ENCODE measurements at regions not wholly inside any gene's neighbourhood (a gene's known extent, or its start where the extent isn't known, plus 50 kb on each side); places are given as distances from the start of the nearest gene placed in this dataset.

GRCh38 chr22:22156716-22157347 lies 87.8 kb upstream of the VPREB1 start:
- Histone ChIP-seq H3K79me2 (ENCODE audit: control insufficient read depth, insufficient read depth, low read length, poor library complexity) (no peaks in the 10 kb centered on the region), H3K4ac (ENCODE audit: low read depth, low read length) (no peak overlapping the region), H4K12ac (ENCODE audit: low read depth, low read length) (peak overlapping the region; percentile 11), H4K8ac (ENCODE audit: low read depth, low read length) (peak overlapping the region; percentile 44), H2BK12ac (ENCODE audit: low read length) (no peak overlapping the region), H4K91ac (ENCODE audit: low read depth, low read length) (no peak overlapping the region), H3K9ac (ENCODE audit: low read length) (no peak overlapping the region), H3K14ac (ENCODE audit: low read length) (no peak overlapping the region), H3K4me1 (ENCODE audit: control insufficient read depth in 1 of 2, insufficient read depth in 2 of 2, low read length in 2 of 2) (no peaks in the 10 kb centered on the region), H2BK5ac (ENCODE audit: low read depth, low read length, poor library complexity) (no peak overlapping the region), H3K27me3 (ENCODE audit: insufficient read depth, low read length) (no peaks in the 10 kb centered on the region), H2AK5ac (ENCODE audit: low read length) (no peak overlapping the region), H3K36me3 (ENCODE audit: control insufficient read depth in 1 of 2, insufficient read depth in 2 of 2, low read length in 2 of 2) (no peaks in the 10 kb centered on the region), H3K79me1 (ENCODE audit: low read length) (no peaks in the 10 kb centered on the region), H3K23ac (ENCODE audit: low read length) (no peak overlapping the region), H3K9me3 (ENCODE audit: insufficient read depth, low read depth, low read length) (no peaks in the 10 kb centered on the region), H2BK120ac (ENCODE audit: insufficient read depth, low read length, poor library complexity) (no peak overlapping the region), H3K27ac (ENCODE audit: low read depth, low read length) (no peak overlapping the region), H3K4me3 (ENCODE audit: low read depth, low read length) (no peak overlapping the region), H3K4me2 (ENCODE audit: low read length) (no peak overlapping the region), H2AFZ (ENCODE audit: insufficient read depth, low read length, poor library complexity) (peak overlapping the region; percentile 15), H3K18ac (ENCODE audit: low read length) (no peak overlapping the region)
- WGBS (ENCODE audit: extremely low coverage, insufficient coverage, insufficient read length) = no CpG with 5 or more reads among the region's 9 CpGs
- peak; percentile 47 to 90 for DNase-seq

DNA sequence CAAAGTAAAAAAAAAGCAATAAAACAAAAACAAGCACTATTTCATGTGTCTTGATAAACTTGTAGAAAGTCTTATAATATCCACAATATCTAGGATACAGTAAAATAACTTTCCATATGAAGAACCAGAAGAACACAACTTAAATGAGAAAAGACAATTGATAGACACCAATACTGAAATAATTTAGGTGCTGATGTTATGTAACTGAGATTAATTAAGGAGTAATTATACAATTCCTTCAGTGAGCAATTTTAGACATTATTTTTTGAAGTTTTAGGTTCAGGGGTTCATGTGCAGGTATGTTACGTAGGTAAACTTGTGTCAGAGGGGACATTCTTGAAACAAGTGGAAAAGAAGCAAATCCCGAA lies 88.3 kb upstream of the VPREB1 start:
- no peak for DNase-seq
- H3K79me1 ChIP-seq (ENCODE audit: low read length) = no peaks in the 10 kb centered on the region
- no CpG with 5 or more reads among the region's 2 CpGs for WGBS (ENCODE audit: extremely low coverage, insufficient coverage, insufficient read length)

DNA sequence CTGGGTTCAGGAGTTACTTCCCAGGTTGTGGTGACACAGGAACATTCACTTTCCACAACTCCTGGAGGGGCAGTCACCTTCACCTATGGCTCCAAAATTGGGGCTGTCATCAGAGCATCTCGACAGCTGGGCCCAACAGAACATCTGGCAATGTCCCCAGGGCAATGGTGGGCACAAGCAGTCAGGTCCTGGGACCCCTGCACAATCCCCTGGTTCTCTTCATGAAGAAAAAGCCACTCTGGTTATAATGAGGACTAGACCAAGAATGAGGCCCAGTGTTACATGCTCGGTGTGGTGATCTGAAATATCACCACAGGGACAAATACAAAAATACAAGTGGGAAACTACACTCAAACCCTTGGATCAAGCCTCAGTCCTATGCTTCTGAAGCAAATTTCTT lies 89.0 kb upstream of the VPREB1 start:
- no peak overlapping the region for H4K12ac ChIP-seq (ENCODE audit: low read depth, low read length)
- no peak overlapping the region for H3K18ac ChIP-seq (ENCODE audit: low read length)
- no CpG with 5 or more reads among the region's 2 CpGs for WGBS (ENCODE audit: extremely low coverage, insufficient coverage, insufficient read length)

More for the DNA sequence above, 88.3 kb upstream of the VPREB1 start:
- Histone ChIP-seq H3K4ac (ENCODE audit: low read depth, low read length) (no peak overlapping the region), H3K79me2 (ENCODE audit: control insufficient read depth, insufficient read depth, low read length, poor library complexity) (no peaks in the 10 kb centered on the region), H3K23ac (ENCODE audit: low read length) (no peak overlapping the region), H3K14ac (ENCODE audit: low read length) (no peak overlapping the region), H3K4me3 (ENCODE audit: low read depth, low read length) (no peak overlapping the region), H3K9me3 (ENCODE audit: insufficient read depth, low read depth, low read length) (no peaks in the 10 kb centered on the region), H3K18ac (ENCODE audit: low read length) (no peak overlapping the region), H2BK12ac (ENCODE audit: low read length) (no peak overlapping the region), H2BK5ac (ENCODE audit: low read depth, low read length, poor library complexity) (no peak overlapping the region), H3K9ac (ENCODE audit: low read length) (no peak overlapping the region), H4K12ac (ENCODE audit: low read depth, low read length) (no peak overlapping the region), H2BK120ac (ENCODE audit: insufficient read depth, low read length, poor library complexity) (no peak overlapping the region), H3K4me2 (ENCODE audit: low read length) (no peak overlapping the region), H3K27ac (ENCODE audit: low read depth, low read length) (no peak overlapping the region), H2AK5ac (ENCODE audit: low read length) (no peak overlapping the region), H4K8ac (ENCODE audit: low read depth, low read length) (no peak overlapping the region), H3K4me1 (ENCODE audit: control insufficient read depth in 1 of 2, insufficient read depth in 2 of 2, low read length in 2 of 2) (no peaks in the 10 kb centered on the region), H4K91ac (ENCODE audit: low read depth, low read length) (no peak overlapping the region), H3K27me3 (ENCODE audit: insufficient read depth, low read length) (no peaks in the 10 kb centered on the region), H3K36me3 (ENCODE audit: control insufficient read depth in 1 of 2, insufficient read depth in 2 of 2, low read length in 2 of 2) (no peaks in the 10 kb centered on the region), H2AFZ (ENCODE audit: insufficient read depth, low read length, poor library complexity) (no peak overlapping the region)

DNA sequence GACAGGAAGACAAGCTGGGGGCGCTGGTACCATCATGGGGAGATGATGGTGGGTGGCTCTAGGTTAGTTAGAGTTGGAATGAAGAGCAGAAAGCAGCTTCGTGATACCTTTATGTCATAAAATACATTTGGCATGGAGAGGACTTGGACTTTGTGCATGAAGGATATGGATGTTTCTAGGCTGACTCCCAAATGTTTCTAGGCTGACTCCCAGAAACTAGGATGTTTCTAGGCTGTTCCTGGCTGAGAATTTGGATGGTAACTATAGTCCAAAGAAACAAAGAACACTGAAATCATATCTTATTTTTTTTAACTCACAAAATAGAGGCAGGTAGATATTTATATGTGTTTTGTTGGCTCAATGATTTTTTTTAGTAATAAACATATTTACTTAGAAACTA lies 89.4 kb upstream of the VPREB1 start:
- no peak for DNase-seq

More for the DNA sequence above, 89.0 kb upstream of the VPREB1 start:
- H2BK12ac ChIP-seq (ENCODE audit: low read length) = no peak overlapping the region
- H2AK5ac ChIP-seq (ENCODE audit: low read length) = no peak overlapping the region
- no peaks in the 10 kb centered on the region for H3K27me3 ChIP-seq (ENCODE audit: insufficient read depth, low read length)
- no peaks in the 10 kb centered on the region for H3K79me1 ChIP-seq (ENCODE audit: low read length)
- DNase-seq = no peak
- no peak overlapping the region for H3K23ac ChIP-seq (ENCODE audit: low read length)
- H3K79me2 ChIP-seq (ENCODE audit: control insufficient read depth, insufficient read depth, low read length, poor library complexity) = no peaks in the 10 kb centered on the region
- no peak overlapping the region for H2BK120ac ChIP-seq (ENCODE audit: insufficient read depth, low read length, poor library complexity)
- no peak overlapping the region for H3K14ac ChIP-seq (ENCODE audit: low read length)
- H3K4me1 ChIP-seq (ENCODE audit: control insufficient read depth in 1 of 2, insufficient read depth in 2 of 2, low read length in 2 of 2) = no peaks in the 10 kb centered on the region
- H3K36me3 ChIP-seq (ENCODE audit: control insufficient read depth in 1 of 2, insufficient read depth in 2 of 2, low read length in 2 of 2) = no peaks in the 10 kb centered on the region
- H3K4me3 ChIP-seq (ENCODE audit: low read depth, low read length) = no peak overlapping the region
- no peak overlapping the region for H3K4me2 ChIP-seq (ENCODE audit: low read length)
- no peak overlapping the region for H4K8ac ChIP-seq (ENCODE audit: low read depth, low read length)
- H3K9me3 ChIP-seq (ENCODE audit: insufficient read depth, low read depth, low read length) = no peaks in the 10 kb centered on the region
- H3K9ac ChIP-seq (ENCODE audit: low read length) = no peak overlapping the region
- H2BK5ac ChIP-seq (ENCODE audit: low read depth, low read length, poor library complexity) = no peak overlapping the region
- H4K91ac ChIP-seq (ENCODE audit: low read depth, low read length) = no peak overlapping the region
- no peak overlapping the region for H3K27ac ChIP-seq (ENCODE audit: low read depth, low read length)
- H2AFZ ChIP-seq (ENCODE audit: insufficient read depth, low read length, poor library complexity) = no peak overlapping the region
- no peak overlapping the region for H3K4ac ChIP-seq (ENCODE audit: low read depth, low read length)

More for the DNA sequence above, 89.4 kb upstream of the VPREB1 start:
- H3K4me1 ChIP-seq (ENCODE audit: control insufficient read depth in 1 of 2, insufficient read depth in 2 of 2, low read length in 2 of 2) = no peaks in the 10 kb centered on the region
- no peak overlapping the region for H2BK12ac ChIP-seq (ENCODE audit: low read length)
- no peak overlapping the region for H2BK120ac ChIP-seq (ENCODE audit: insufficient read depth, low read length, poor library complexity)
- no peak overlapping the region for H3K23ac ChIP-seq (ENCODE audit: low read length)
- H3K27me3 ChIP-seq (ENCODE audit: insufficient read depth, low read length) = no peaks in the 10 kb centered on the region
- no peak overlapping the region for H3K27ac ChIP-seq (ENCODE audit: low read depth, low read length)
- H3K9ac ChIP-seq (ENCODE audit: low read length) = no peak overlapping the region
- H3K4me3 ChIP-seq (ENCODE audit: low read depth, low read length) = no peak overlapping the region
- no CpG with 5 or more reads among the region's 2 CpGs for WGBS (ENCODE audit: extremely low coverage, insufficient coverage, insufficient read length)
- no peak overlapping the region for H3K4me2 ChIP-seq (ENCODE audit: low read length)
- no peak overlapping the region for H3K18ac ChIP-seq (ENCODE audit: low read length)
- H4K12ac ChIP-seq (ENCODE audit: low read depth, low read length) = no peak overlapping the region
- no peaks in the 10 kb centered on the region for H3K79me1 ChIP-seq (ENCODE audit: low read length)
- H3K4ac ChIP-seq (ENCODE audit: low read depth, low read length) = no peak overlapping the region
- no peaks in the 10 kb centered on the region for H3K9me3 ChIP-seq (ENCODE audit: insufficient read depth, low read depth, low read length)
- H2AK5ac ChIP-seq (ENCODE audit: low read length) = no peak overlapping the region
- H3K14ac ChIP-seq (ENCODE audit: low read length) = no peak overlapping the region
- H4K91ac ChIP-seq (ENCODE audit: low read depth, low read length) = no peak overlapping the region
- no peaks in the 10 kb centered on the region for H3K36me3 ChIP-seq (ENCODE audit: control insufficient read depth in 1 of 2, insufficient read depth in 2 of 2, low read length in 2 of 2)
- no peak overlapping the region for H2BK5ac ChIP-seq (ENCODE audit: low read depth, low read length, poor library complexity)
- H4K8ac ChIP-seq (ENCODE audit: low read depth, low read length) = no peak overlapping the region
- no peak overlapping the region for H2AFZ ChIP-seq (ENCODE audit: insufficient read depth, low read length, poor library complexity)
- no peaks in the 10 kb centered on the region for H3K79me2 ChIP-seq (ENCODE audit: control insufficient read depth, insufficient read depth, low read length, poor library complexity)

Measured in trophoblast cell (in vitro differentiated cells and primary cell).